GM06990 (cell line): ENCODE measurements at regions not wholly inside any gene's neighbourhood (a gene's known extent, or its start where the extent isn't known, plus 50 kb on each side); places are given as distances from the start of the nearest gene placed in this dataset.

Experiments
- DNase-seq: peaks from one replicate; pipeline ENCODE4 v3.0.0-alpha.2; 2011; ENCODE audit not compliant: insufficient read length; ENCODE audit errors: extremely low read depth
- H3K27me3 ChIP-seq: replicated peaks from 2 replicates; pipeline ENCODE4 v1.6.0; 2011; ENCODE audit warnings: low read length; ENCODE audit not compliant: control insufficient read depth, insufficient read depth
- H3K36me3 ChIP-seq: 2 replicates; pipeline ENCODE4 v1.5.1; 2011; ENCODE audit warnings: low read length; ENCODE audit not compliant: control insufficient read depth, insufficient read depth
- H3K4me3 ChIP-seq: replicated peaks from 2 replicates; pipeline ENCODE4 v1.5.1; 2011; ENCODE audit warnings: low read depth, mild to moderate bottlenecking, control low read depth, low read length
- TF ChIP-seq, protein P1 (sequence below): IDR thresholded peaks from 2 replicates; pipeline ENCODE4 v1.5.1; 2011; ENCODE audit warnings: low read length, control low read depth, mild to moderate bottlenecking, inconsistent platforms; ENCODE audit not compliant: insufficient read depth, poor library complexity, severe bottlenecking

DNA sequence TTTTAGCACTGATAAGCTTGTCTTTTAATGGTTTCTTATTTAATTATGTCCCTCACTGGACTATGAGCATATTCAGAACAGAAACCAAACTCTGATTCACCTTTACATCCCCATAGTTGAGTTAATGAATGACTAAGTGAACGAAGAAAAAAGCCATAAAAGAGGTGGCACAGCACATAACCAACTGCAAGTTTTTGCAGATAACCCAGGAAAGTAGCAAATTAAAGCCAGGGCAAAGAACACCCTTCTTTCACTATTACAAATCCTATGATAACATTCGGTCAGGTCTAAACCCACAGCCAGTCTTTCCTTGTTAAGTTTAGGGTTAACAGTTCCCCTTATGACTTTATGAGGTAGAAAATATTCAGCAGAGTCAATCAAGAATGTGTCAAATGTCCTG is 102.7 kb downstream of the RIN2 start:
- no peak for DNase-seq
- TF ChIP-seq, protein P1, sequence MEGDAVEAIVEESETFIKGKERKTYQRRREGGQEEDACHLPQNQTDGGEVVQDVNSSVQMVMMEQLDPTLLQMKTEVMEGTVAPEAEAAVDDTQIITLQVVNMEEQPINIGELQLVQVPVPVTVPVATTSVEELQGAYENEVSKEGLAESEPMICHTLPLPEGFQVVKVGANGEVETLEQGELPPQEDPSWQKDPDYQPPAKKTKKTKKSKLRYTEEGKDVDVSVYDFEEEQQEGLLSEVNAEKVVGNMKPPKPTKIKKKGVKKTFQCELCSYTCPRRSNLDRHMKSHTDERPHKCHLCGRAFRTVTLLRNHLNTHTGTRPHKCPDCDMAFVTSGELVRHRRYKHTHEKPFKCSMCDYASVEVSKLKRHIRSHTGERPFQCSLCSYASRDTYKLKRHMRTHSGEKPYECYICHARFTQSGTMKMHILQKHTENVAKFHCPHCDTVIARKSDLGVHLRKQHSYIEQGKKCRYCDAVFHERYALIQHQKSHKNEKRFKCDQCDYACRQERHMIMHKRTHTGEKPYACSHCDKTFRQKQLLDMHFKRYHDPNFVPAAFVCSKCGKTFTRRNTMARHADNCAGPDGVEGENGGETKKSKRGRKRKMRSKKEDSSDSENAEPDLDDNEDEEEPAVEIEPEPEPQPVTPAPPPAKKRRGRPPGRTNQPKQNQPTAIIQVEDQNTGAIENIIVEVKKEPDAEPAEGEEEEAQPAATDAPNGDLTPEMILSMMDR = no peak
- Histone ChIP-seq H3K36me3 (no peaks in the 10 kb centered on the region), H3K4me3 (no peak overlapping the region), H3K27me3 (no peaks in the 10 kb centered on the region; the same call in 1 of the 2 replicates)

DNA sequence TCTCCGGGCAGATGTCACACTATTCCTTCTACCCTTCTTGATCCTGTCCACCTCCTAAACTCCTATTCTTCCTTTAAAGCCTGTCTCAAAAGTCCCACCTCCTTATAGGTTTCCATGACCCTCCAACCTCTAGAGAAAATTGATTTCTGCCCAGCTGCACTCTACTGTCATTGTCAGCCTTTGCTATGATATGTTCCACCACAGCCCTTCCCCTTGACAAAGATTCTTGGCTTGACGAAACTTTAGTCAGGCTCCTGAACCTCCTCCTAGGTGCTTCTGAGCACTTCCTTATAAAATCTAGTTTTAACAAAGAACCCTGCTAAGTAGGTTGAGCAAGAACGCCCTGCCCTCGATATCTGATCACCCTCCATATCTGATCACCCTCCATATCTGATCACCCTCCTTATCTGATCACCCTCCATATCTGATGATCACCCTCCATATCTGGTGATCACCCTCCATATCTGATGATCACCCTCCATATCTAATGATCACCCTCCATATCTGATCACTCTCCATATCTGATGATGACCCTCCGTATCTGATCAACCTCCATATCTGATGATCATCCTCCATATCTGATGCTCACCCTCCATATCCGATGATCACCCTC is 103.2 kb downstream of the RIN2 start:
- H3K36me3 ChIP-seq = no peaks in the 10 kb centered on the region
- no peak overlapping the region for H3K4me3 ChIP-seq
- no peak for DNase-seq
- TF ChIP-seq, protein P1 = no peak
- no peaks in the 10 kb centered on the region; the same call in 1 of the 2 replicates for H3K27me3 ChIP-seq

DNA sequence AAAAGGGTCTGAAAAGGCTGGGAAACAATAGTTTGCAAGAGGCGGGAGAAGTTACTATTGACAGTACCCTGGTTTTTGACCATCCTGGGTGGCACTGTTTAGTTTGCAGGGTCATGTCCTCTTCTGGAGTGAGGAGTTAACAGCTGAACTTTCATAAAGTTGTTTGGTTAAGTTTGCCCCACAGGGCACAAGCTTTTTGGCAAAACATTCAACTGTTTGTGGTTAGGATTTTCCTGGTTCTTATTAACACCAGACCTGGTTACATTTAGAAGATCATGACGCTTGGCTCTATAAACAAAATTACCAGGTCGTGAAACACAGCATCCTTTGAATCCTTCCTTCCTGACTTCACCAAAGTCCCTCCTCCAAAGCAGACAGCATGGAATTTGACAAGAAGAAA is 106.1 kb downstream of the RIN2 start:
- peaks cover 1% of the 10 kb centered on the region; the same call in 1 of the 2 replicates for H3K27me3 ChIP-seq

DNA sequence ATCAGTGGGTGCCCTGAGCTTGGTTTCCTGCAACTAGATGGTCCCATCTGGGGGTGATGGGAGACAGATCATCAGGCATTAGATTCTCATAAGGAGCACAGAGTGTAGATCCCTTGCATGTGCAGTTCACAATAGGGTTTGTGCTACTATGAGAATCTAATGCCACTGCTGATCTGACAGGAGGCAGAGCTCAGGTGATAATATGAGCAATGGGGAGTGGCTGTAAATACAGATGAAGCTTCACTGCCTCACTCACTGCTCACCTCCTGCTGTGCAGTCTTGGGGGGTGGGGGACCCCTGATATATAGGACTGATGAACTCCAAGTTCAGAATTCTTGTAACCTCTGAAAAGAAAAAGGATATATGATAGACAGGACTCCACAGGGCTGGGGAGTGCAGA is 108.0 kb downstream of the RIN2 start:
- no peak for DNase-seq
- TF ChIP-seq, protein P1 = no peak

More for the DNA sequence above, 106.1 kb downstream of the RIN2 start:
- Histone ChIP-seq H3K4me3 (no peak overlapping the region), H3K36me3 (no peaks in the 10 kb centered on the region)
- TF ChIP-seq, protein P1 = no peak
- no peak for DNase-seq

DNA sequence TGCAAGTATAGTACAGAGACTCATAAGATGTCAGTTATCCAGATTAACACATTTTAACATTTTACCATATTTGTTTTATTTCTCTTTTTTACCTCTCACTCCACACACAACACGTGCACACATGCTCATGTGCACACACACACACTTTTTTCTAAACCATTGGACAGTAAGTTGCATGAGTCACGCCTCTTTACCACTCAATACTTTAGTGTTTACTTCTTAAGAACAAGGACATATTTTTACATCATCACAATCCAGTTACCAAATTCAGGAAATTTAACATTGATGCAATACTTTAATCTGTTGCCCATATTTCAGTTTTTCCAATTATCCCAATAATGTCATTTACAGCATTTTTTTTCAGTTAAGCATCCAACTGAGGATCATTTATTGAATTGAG is 109.0 kb downstream of the RIN2 start:
- no peak for DNase-seq
- H3K27me3 ChIP-seq = peaks cover 1% of the 10 kb centered on the region; the same call in 1 of the 2 replicates
- TF ChIP-seq, protein P1 = no peak
- no peak overlapping the region for H3K4me3 ChIP-seq
- H3K36me3 ChIP-seq = no peaks in the 10 kb centered on the region

More for the DNA sequence above, 108.0 kb downstream of the RIN2 start:
- Histone ChIP-seq H3K4me3 (no peak overlapping the region), H3K27me3 (peaks cover 1% of the 10 kb centered on the region; the same call in 1 of the 2 replicates), H3K36me3 (no peaks in the 10 kb centered on the region)
